NCI-H69 (cell line): ENCODE measurements at regions not wholly inside any gene's neighbourhood (a gene's known extent, or its start where the extent isn't known, plus 50 kb on each side); places are given as distances from the start of the nearest gene placed in this dataset.
"Not testable (repeated sequence)": the region's sequence is repeated elsewhere in the genome, so short reads cannot be mapped to it uniquely, and the experiment has no call there.

Source experiments
- DNase-seq: peaks from one replicate; lab custom pipeline; 2025; lab: John Stamatoyannopoulos, UW

DNA sequence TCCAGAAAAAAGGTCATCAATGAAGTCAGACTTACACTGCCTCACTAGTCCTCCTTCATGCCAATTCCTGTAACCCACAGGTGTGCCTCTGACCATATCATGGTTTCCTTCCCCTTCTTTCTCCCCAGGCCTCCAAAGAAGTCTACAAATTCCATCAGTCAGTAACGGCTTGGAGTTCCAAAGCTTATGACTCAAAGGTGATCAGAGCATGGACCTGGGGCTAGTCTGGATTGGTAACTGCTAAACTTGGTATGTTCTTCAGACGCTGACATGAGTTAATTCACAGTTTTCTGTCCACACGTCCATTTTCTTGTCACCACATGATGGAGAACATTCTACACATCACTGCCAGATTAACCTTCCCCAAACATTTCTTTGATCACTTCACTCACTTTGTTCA lies 560.4 kb downstream of the ETNK1 start:
- DNase-seq, result no peak

DNA sequence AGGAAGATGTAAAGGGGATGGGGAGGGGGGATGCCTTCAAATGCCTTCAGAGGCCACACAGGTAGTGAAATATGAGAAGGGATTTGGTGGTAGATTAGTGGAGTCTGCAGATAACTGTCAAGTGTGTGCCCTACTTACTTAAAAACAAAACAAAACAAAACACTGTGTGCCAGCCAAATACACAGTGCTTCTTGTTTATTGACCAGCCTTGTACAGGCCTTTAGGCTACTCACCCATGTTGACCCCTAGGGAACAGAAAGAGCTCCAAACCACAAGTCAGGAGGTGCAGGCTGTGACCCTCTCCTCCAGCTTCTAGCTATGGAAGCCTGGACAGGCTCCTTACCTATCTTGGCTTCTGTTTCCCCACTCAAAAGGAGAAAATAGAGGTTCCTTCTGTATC lies 562.0 kb downstream of the ETNK1 start:
- DNase-seq, result no peak

DNA sequence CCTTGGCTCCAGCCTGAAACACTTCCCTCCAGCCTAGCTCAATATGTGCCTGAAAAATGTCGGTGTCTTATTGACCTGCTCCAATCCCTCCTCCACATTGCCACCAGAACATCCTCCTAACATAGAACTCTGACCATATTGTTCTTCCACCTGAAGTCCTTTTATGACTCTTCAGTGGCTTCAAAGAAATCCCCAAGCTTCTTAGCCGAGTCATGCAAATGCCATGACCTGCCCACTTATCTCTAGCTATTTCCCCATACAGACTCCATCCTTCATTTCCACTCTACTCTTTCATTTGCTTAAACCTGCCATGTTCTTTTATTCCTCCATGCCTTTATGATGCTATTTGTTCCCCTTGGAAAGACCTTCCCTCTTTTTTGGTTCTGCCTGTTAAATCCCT lies 568.6 kb downstream of the ETNK1 start:
- DNase-seq, result no peak

DNA sequence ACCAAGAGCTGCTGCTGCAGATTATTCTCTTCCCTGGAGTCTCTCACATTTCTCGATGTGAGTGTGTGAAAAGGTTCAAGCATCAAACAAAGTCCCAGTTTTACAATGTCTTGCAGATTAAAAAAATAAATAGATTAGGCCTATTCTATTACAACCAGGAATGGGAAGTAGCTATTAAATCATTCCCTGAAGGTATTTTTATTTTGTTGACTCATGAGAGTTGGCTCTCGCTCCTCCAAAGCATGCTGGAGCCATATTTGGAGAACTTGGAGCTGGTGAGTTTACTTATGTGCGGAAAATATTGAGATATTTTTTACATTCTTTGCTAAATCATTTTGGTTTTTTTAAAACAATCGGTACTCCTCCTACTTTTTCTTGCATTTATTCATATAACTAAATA lies 572.3 kb downstream of the ETNK1 start:
- DNase-seq, result no peak

DNA sequence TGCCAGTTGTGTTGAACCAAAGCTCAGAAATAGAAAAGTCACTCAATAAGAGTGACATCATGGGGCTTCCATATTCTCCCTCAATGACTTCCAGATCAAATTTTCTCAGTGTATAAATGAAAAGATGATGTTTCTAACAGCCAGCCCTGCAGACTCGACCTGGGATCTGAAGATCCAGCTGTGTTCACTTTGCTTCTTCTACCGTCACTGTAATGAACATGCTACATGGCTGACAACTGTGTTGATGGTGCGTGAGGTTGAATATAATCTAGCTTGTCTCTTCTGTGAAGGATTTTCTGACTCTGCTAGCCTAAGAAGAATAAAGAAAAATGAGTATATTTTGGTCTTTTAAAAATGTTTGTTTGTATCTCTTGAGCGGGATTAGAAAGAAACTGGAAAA lies 577.8 kb downstream of the ETNK1 start:
- DNase-seq, result no peak

DNA sequence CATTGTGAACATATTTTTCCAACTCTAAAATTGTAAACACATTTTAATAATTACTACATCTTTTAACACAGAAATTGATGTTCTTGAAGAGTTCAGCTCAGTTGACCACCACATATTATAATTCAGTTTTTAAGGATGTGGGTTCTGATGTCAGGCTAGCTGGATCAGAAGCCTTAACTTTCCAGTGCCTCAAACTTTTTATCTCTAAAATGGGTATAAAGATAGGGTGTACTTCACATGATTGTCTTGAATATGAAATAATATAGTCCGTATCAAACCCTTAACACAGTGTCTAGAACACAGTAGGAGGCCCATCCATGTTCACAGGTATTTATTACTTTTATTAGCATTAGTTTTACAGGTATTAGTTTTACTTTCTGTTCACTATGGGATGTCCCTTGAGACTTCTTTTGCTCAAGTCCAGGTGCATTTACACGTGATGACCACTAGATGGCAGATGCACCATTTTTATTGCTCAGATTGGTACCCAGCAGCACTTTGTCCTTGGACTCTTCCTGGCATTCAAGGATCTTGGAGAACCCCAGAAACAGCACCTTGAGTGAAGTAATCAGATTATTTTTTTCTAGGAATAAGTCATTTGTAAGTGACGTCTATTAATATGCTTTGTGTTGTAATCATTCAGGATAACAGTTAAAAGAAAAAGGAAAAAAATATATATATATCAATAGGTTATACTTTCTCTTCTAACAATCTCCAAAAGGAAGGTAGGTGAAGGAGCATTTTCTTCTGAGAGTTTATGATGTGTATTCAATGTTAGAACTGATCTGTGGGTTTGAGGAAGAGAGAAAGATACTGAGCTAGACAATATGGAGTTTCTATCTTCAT lies 580.2 kb downstream of the ETNK1 start:
- DNase-seq, result peak; percentile 73

DNA sequence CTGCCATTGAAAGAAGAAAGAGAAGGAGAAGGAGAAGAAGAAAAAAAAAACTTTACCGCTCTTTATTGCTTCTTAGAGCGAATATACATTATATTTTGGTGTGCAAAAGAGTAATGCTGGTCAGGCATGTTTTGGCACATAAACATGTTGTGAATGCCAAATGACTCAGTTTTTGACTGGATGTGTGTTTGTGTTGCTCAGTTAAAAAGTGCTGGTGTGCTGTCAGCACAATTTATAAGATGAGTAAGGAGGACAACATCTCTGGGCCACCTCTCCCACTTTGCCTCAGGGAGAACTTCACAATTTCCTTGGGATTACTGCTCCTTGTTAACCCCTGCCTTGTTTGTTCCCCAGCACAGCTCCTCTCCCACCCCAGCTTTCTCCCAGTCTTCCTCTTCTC lies 584.8 kb downstream of the ETNK1 start:
- no peak for DNase-seq

DNA sequence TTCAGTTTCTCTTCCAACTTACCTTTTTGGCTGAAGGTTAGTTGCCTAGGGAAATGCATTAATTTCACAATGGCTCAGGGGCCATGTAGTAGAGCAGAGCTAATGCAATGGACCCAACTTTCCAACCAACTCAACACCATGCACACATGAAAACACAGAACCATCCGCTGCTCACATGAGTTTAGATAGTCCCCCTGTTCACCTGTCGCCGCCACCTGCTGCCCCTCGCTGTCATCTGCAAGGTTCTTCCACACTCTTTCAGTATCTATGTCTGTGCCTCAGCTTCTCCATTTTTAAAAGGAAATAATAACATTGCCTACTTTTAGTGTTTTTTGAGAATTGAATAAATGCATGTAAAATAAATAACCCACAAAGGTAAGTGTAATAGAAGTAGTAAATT lies 585.6 kb downstream of the ETNK1 start:
- DNase-seq, result no peak

DNA sequence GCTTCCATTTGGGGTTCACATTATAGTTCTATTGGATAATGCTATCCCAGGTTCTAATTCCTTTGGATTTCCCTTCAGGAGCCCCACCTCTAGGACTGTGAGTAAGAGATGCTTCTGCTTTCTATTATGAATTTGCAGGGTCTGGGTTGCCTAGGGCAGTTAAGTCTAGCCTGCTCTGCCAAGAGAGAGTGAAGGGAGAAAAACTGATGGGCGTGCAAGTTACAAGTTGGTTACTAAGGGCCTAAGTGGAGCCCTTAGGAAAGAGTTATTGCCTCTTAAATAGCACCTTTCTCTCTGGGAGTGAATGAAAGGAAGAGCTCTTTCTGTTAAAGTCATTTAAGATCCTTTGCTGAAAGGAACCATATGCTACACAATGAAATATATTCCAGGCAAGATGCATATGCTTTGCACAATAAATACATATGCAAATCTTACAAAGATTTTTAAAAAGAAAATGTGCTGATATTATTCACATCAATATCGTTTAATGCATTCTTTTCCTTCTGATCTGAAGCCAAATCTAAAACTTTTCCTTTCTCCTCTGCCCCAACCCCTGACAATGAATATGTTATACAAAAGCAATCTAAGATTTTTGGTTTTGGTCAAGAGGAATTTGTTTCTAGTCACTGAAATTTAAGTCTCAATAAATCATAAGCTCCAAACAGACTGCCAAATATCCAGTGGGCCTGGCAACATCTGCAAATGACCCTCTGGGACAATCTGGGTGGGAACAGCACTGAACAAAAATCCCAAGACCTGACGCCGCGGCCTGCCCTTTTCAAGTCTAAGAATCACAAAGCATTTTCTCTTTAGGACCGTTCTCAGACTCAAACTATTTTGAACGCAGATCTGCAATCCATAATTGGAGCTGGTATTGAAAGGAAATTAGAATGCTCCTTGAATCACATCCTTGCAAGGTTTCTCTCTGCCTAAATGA lies 586.7 kb downstream of the ETNK1 start:
- peak; percentile 24 for DNase-seq

DNA sequence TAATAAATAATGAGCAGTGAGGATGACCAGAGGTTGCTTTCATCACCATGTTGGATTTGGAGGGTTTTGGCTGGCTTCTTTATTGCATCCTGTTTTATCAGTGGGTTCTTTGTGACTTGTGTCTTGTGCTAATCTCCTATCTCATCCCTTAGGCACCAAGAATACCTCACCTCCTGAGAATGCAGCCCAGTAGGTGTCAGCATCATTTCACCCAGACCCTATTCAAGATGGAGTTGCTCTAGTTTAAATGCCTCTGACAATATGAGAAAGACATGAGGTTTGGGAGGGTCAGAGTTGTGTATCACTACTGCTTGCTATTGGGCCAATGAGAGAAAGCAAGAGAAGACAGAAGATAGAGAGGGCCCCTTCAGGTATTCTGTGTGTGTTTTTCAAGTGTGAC lies 592.2 kb downstream of the ETNK1 start:
- DNase-seq, result peak; percentile 11

DNA sequence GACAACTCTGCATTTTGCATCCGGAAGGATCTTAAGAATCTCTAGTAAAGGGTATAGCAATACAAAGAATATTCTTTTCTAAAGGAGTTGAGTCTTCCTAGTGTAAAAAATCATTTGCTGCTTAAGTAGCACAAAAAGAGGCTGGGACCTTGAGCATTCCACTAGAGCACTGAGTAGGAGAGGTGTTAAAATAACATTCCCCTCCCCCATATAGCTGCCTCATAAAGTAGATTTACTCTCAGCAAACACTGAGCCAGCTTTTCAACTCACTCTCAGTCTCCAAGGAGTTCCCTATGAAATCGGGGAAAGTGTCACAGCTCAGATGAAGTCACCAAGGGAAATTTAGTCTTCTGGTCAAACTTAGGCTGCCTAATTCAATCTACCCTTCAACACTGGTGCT lies 592.7 kb downstream of the ETNK1 start:
- DNase-seq, result no peak

DNA sequence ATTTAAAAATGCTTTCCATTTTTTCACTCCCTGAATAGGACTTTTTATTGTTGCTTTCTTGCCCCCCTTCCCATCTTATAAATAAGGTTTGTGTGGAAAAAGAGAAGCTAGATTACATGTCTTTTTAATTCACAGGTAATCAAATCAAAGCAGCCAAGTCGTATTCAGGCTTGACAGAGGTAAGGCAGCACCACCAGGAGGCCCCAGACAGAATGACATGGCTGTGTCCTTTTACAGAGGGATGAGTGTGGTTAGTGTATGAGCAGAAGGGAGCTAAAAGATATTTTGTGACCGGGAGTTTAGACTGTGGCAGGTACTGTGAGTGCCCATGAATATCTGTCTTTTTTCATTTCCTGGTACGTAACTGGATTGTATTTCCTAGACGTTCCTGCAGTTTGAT lies 596.1 kb downstream of the ETNK1 start:
- peak; percentile 60 for DNase-seq

DNA sequence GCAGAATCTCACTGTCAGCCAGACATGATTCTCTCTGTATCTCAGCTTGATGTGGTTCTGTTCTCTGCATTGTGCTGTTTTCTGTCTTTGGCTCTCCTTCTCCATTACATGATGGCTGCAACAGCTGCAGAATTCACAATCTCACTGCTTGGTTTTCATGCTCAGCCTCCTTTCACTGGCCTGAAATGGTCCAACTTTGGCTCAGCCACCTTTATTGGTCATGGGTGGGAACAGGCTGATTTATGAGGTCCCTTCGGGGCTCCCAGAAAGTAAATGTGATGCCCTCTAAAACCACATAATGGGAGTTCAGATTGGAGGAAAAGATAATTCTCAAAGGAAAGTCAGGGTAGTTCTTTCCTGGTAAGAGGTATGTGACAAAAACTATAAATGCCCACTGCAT lies 597.0 kb downstream of the ETNK1 start:
- DNase-seq, result peak; percentile 4

DNA sequence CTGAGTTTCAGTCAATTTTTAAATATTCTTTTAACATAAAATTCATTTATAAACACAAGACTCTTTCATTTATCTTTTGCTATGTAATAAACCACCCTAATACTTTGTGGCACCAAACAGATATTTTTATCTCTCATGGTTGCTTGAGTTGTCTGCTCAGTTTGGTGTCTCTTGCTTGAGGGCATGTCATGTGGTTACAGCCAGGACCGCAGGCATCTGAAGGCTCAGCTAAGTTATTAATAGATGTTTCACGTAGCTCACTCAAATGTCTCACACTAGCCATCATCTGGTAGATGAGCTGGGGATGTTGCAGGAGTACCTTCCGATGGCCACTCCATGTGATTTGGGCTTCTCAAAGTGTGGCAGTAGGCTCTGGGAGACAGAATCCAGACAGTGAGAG lies 597.8 kb downstream of the ETNK1 start:
- DNase-seq, result no peak

DNA sequence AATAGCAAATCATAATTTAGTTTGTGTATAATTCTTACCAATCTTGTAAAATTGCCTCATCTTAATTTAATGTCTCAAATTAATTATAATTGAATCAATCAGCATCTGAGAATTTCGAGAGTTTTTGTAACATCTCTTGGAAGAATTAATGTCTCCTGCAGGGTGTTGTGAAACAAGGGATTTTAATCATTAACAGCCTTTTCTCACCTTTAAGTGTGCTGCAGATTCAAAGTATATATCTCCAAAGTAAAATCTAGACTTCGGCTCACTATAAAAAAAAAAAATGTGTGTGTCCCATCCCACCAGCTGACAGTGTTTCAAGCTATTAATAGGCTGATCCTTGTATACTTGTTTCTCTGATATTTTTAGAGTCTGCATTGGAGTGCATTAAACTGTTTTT lies 603.1 kb downstream of the ETNK1 start:
- DNase-seq, result no peak

DNA sequence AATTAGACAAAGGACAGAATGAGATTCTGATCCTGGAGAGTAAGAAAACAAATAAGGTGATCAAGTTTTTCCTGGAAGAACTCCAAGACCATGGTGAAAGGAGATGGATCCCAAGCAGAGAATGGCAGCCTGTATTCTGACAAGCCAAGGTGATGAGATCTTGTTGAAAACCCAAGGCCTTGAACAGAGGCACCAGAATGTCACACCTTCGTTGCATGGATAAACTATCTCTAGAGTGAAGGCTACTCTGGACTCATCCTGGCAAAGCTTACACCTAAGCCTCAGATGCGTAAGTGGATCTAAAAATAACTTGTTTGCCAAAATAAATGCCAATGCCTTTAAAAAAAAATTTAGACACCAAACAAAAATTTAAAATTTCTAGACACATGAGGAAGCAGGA lies 605.9 kb downstream of the ETNK1 start:
- no peak for DNase-seq

DNA sequence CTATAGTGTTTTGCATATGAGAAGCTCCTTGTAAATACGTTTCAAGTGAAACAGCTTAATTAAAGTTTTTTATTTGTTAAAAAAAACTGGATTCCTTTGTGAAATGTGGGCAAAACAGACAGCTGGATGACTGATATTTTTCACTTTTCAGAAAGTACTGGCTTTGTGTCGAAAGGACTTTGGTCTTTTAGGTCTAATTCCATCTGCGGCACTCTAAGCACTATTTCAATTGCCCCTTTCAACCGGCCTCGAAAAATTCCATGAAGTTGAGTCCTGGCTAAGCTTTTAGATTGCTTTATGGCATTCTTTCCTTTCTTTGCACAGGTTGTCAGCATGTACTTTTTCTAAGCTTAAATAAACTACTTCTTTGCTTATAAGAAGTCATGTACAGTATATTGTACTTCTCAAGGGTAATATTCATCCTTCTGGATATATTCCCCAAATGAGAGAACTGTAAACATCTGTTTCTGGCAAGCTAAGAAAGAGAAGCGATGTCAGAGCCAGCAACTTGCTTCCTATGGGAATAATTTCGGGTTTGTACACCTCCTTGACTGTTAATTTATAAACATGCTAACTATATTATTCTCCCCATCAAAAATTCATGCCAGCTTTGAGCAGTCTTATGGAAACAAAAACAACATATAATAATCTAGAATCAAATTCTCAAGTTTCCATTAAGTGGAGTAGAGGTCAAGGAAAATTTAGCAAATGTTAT lies 611.3 kb downstream of the ETNK1 start:
- no peak for DNase-seq

DNA sequence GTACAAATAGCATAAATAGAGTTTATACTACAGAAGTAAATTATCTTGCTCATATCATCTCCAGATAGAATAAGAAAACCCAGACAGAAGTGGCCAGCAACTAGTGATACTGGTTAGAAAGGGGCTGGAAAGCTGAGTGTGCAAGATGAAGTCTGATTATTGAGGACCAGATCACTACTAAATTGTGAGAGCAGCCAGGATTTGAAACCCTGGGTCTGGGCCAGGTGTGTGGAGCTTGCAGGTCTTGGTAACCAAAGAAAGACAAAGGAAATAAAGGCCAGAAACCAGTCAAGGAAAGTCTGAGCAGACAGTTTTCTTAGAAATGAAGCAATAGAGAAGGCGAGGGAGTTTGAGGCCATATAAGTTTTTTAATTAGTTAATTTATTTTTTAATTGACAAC lies 611.8 kb downstream of the ETNK1 start:
- no peak for DNase-seq

DNA sequence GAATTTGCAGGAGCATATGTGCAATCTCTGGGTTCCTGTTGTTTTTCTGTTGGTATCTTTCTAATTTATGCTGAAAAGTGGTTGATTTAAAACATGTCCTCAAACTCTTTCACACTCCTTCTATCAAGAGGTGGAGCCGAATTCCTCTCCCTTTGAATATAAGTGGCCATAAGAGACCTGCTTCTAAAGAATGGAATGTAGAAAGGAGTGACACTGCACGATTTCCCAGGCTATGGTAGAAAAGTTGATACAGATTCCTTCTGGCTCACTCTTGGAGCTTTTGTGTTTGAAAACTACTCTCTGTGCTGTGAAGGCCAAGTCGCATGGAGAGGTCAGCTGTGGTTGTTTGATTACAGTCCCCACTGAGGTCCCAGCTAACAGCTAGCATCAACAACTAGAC lies 613.2 kb downstream of the ETNK1 start:
- DNase-seq, result no peak

DNA sequence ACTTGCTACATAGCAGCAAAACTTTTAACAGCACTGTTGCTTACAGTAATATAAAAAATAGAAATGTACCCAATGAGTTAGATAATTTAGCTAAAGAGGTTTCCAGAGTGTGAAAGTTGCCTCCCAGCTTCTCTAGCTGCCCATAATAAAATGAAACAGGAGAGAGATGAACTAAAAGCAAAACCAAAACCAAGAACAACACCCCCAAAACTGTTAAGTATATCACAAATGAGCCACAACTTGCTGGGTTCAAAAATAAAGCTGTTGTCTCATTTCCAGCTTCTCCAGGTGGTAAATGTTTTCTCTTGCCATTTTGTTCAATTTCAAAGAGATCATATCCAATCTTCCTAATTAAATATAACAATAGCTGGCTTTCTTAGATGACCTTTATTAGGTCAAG lies 614.0 kb downstream of the ETNK1 start:
- DNase-seq, result no peak

DNA sequence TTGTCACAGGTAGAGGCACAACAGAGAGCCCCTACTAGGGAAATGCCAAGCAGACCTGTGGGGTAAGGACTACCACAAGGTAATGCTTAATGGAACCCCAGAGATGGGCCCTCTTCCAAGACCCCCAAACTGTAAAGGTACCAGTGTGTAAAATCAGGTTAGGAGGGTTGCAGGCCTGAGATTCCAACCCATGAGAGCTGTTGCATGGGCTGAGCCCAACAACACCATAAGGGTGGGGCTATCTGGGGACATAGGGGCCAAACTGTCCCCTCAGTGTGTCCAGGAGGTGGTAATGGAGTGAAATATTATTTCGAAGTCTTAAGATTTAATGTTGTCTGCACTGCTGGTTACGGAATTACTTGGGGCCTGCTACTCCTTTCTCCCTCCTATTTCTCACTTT lies 620.2 kb downstream of the ETNK1 start:
- DNase-seq, result no peak

DNA sequence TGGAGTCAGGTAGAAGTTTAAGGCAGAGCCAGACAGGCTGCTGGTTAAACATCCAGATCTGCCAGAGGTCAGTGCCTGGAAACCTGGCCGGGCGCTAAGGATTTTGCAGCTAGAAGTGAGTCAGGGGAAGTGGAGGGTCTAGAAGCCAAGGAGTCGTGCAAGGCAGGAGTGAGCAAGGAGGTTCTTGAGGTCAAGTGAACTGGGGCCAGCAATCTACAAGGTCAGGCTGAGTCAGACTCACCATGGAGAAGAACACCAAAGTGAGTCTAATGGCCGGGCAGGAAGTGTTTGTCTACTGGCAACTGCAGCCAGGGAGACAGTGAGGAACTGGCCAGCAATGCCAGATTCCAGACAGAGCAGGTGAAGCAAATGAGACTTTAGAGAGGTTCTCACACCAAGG lies 628.2 kb downstream of the ETNK1 start:
- DNase-seq, result no peak

DNA sequence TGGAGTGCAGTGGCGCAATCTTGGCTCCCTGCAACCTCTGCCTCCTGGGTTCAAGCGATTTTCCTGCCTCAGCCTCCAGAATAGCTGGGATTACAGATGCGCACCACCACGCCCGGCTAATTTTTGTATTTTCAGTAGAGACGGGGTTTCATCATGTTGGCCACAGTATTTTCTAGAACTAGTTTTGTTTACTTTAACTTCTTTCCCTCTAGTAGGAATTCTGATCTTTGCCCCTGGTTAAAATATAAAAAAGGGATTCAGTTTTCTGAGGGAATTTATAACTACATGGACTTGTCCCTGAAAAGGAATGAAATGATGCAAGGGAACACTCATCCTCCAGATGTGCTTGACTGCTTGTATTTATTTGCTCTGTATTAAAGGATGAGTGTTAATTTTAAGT lies 628.9 kb downstream of the ETNK1 start:
- not testable (repeated sequence) for DNase-seq
